Ishikawa (cell line): ENCODE measurements at regions not wholly inside any gene's neighbourhood (a gene's known extent, or its start where the extent isn't known, plus 50 kb on each side); places are given as distances from the start of the nearest gene placed in this dataset.

Experiments
- CEBPB ChIP-seq: IDR thresholded peaks from 2 replicates; pipeline ENCODE4 v1.6.1; 2012
- CREB1 ChIP-seq: IDR thresholded peaks from 2 replicates; pipeline ENCODE4 v1.6.1; 2012; ENCODE audit warnings: low read depth
- EGR1 ChIP-seq: IDR thresholded peaks from 2 replicates; pipeline ENCODE4 v1.6.1; 2012
- EP300 ChIP-seq: IDR thresholded peaks from 2 replicates; pipeline ENCODE4 v1.6.1; 2012; ENCODE audit warnings: borderline replicate concordance
- FOXM1 ChIP-seq: IDR thresholded peaks from 2 replicates; pipeline ENCODE4 v1.6.1; 2012; ENCODE audit warnings: low read depth, borderline replicate concordance
- MAX ChIP-seq: IDR thresholded peaks from 2 replicates; pipeline ENCODE4 v1.6.1; 2012
- NFIC ChIP-seq: IDR thresholded peaks from 2 replicates; pipeline ENCODE4 v1.6.1; 2012
- RAD21 ChIP-seq: IDR thresholded peaks from 2 replicates; pipeline ENCODE4 v1.6.1; 2012; ENCODE audit warnings: low read depth
- REST ChIP-seq: IDR thresholded peaks from 2 replicates; pipeline ENCODE4 v1.6.1; 2012; ENCODE audit warnings: low read depth, mild to moderate bottlenecking
- TAF1 ChIP-seq: IDR thresholded peaks from 2 replicates; pipeline ENCODE4 v1.6.1; 2012; ENCODE audit warnings: low read depth, mild to moderate bottlenecking
- TCF12 ChIP-seq: IDR thresholded peaks from 2 replicates; pipeline ENCODE4 v1.6.1; 2012; ENCODE audit warnings: low read depth
- TEAD4 ChIP-seq: IDR thresholded peaks from 2 replicates; pipeline ENCODE4 v1.6.1; 2012
- USF1 ChIP-seq: IDR thresholded peaks from 2 replicates; pipeline ENCODE4 v1.6.1; 2012
- YY1 ChIP-seq: IDR thresholded peaks from 2 replicates; pipeline ENCODE4 v1.6.1; 2012; ENCODE audit warnings: low read depth
- ZBTB7A ChIP-seq: IDR thresholded peaks from 2 replicates; pipeline ENCODE4 v1.6.1; 2012; ENCODE audit warnings: low read depth

- no peak for TF ChIP-seq YY1
- TF ChIP-seq FOXM1, result no peak
- TF ChIP-seq EP300, result no peak
- no peak for TF ChIP-seq CREB1
- TF ChIP-seq MAX, result no peak
- TF ChIP-seq TCF12, result no peak
- no peak for TF ChIP-seq RAD21
- no peak for TF ChIP-seq CEBPB
Observed at GRCh38 chr5:114243972-114244317, 117.9 kb upstream of the KCNN2 start.

- TF ChIP-seq FOXM1 (no peak), CREB1 (no peak), NFIC (no peak), USF1 (no peak), YY1 (no peak), TEAD4 (no peak), CEBPB (no peak), MAX (no peak), TCF12 (no peak), TAF1 (no peak), RAD21 (no peak), REST (no peak), EP300 (no peak), EGR1 (no peak), ZBTB7A (no peak)
Observed at GRCh38 chr5:114249823-114250222, 112.0 kb upstream of the KCNN2 start.

GRCh38 chr5:114250536-114250935, 111.3 kb upstream of the KCNN2 start:
- TF ChIP-seq TEAD4, result no peak
- no peak for TF ChIP-seq YY1
- TF ChIP-seq REST, result no peak
- no peak for TF ChIP-seq EP300
- TF ChIP-seq ZBTB7A, result no peak
- no peak for TF ChIP-seq FOXM1
- TF ChIP-seq TCF12, result no peak
- TF ChIP-seq EGR1, result no peak
- TF ChIP-seq NFIC, result no peak
- no peak for TF ChIP-seq USF1
- no peak for TF ChIP-seq CEBPB
- no peak for TF ChIP-seq MAX
- TF ChIP-seq TAF1, result no peak
- TF ChIP-seq CREB1, result no peak
- no peak for TF ChIP-seq RAD21

- TF ChIP-seq NFIC (no peak), ZBTB7A (no peak), YY1 (no peak), TCF12 (no peak)
Observed at GRCh38 chr5:114252226-114252625, 109.6 kb upstream of the KCNN2 start.

GRCh38 chr5:114255260-114255659, 106.6 kb upstream of the KCNN2 start:
- TF ChIP-seq TCF12 (no peak), USF1 (no peak), YY1 (no peak), EP300 (no peak), TAF1 (no peak), EGR1 (no peak), REST (no peak), FOXM1 (no peak), RAD21 (no peak), TEAD4 (no peak), MAX (no peak), CREB1 (no peak), ZBTB7A (no peak), NFIC (no peak), CEBPB (no peak)
